DLD1 (cell line): ENCODE measurements at regions not wholly inside any gene's neighbourhood (a gene's known extent, or its start where the extent isn't known, plus 50 kb on each side); places are given as distances from the start of the nearest gene placed in this dataset.

Experiments used
- in situ Hi-C: cut with HindIII; loops from 2 replicates; pipeline ENCODE4 v1.10.0; 2017; ENCODE audit warnings: low sequenced_read_pairs

DNA sequence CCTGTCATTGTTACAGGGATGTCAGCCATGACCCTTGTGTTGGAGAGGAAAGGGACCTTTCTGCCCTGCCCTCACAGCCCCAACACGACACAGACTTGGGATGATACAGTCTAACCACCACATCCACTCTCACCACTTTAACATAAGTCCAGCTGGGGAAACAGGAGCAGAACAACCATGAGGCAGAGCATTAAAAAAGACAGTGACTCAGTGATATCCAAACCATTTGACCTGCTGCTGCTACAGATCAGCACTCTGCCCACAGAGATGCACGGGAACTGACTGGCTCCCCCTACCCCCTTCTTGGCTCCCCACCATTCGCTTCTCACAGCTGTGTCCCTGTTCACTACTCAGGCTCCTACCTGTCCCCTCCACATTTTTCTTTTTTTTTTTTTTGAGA lies 458.6 kb downstream of the ZNF608 start:
- in situ Hi-C loops, result no loop called here

DNA sequence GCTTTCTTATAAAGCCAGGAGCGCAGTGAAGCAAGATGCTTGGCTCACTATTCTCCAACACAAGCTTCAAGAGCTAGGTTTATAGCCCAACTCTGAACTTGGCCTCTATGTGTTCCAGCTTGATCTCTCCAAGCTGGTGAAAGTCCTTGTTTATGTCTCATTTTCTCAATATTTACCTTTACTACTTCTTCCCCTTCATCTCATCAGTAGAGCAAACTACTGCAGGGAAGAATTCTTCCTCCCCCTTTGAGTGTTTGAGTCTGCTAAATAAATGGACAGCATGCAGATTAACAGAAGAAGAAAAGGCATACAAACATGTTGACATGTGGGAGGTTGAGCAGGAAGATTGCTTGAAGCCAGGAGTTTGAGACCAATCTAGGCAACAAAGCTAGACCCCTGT lies 460.7 kb downstream of the ZNF608 start:
- in situ Hi-C loops, result no loop called here

DNA sequence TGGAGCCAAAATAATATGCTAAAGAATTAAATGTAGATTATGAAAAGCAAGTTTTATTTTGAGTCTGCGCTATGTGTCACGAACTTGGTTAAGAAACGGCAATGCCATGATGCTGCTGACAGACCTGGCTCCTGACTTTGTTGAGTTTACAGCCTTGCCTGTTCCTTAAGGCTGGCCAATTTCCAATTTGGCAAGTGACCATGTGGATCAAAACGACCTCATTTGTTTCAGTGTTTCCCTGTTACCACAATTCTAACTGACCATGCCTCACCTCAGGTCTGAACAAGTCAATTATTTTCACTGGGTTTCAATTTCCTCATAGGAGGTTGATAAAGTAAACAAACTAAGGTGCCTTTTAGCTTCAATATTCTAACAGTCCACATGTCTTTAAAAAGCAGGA lies 461.4 kb downstream of the ZNF608 start:
- in situ Hi-C loops, result no loop called here

DNA sequence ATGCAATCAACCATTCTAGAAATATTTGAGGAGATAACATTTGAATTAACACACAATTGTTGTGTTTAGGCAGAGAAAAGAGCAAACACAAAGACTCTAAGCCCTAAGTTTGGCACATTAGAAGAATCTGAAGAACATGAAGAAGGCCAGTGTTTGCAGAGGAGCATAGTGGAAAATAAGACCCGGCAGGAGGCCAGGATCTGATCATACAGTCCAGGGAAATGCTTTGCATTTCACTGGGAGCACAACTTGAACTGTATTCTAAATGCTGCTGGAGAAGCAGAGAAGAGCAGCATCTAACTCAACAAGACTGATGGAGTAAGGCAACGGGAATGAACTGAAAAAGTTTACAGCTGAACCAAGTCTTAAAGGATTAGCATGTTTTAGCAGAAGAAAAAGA lies 463.4 kb downstream of the ZNF608 start:
- in situ Hi-C loops, result no loop called here

GRCh38 chr5:124280079-124280478 lies 466.4 kb downstream of the ZNF608 start:
- in situ Hi-C loops, result no loop called here

- in situ Hi-C loops, result no loop called here
Observed at GRCh38 chr5:124279146-124279876, 467.1 kb downstream of the ZNF608 start.

- in situ Hi-C loops, result no loop called here
Observed at GRCh38 chr5:124278636-124279035, 467.8 kb downstream of the ZNF608 start.

GRCh38 chr5:124277767-124278545 lies 468.5 kb downstream of the ZNF608 start:
- in situ Hi-C loops, result no loop called here

GRCh38 chr5:124276166-124276565 lies 470.3 kb downstream of the ZNF608 start:
- in situ Hi-C loops, result no loop called here

DNA sequence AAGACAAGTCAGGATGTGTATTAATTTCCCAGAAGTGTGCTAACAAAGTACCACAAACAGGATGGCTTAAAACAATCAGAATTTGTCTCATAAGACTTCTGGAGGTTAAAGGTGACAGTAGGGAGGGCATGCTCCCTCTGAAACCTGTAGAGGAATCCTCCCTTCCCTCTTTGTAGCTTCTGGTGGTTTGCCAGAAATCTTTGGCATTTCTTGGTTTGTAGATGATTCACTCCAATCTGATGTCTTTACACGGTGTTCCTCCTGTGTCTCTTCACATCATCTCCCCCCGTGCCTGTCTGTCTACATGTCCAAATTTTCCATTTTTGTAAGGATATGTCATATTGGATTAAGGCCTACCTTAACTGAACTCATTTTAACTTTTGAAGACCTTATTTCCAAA lies 471.5 kb downstream of the ZNF608 start:
- in situ Hi-C loops, result no loop called here

- in situ Hi-C loops, result no loop called here
Observed at GRCh38 chr5:124264499-124264898, 481.9 kb downstream of the ZNF608 start.

GRCh38 chr5:124263680-124264491 lies 482.6 kb downstream of the ZNF608 start:
- in situ Hi-C loops, result no loop called here

DNA sequence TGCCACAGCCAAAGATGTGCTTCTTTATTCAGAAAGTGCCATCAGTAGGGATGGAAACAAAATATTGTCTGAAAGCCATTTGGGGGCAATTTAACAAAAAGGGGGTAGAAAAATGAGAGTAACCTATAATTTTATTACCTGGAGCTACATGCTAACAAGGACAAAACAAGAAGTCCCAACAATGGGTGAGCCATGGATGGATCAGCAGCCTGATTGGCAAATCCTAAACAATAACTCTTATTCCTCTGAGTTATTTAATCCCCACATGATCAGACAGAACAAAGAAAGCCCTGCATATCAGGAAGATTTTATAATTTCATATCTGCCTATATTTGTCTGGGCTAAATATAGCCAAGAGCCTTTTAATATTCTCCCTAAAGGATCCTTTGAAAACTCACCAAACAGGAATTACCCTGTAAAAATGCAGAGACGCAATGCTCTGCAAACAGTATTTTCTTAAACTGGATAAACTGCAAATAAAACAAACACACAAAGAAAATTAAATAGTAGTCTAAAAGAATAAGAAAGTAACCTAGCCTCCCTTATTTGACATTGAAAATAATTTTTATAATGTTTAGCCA lies 483.4 kb downstream of the ZNF608 start:
- in situ Hi-C loops, result no loop called here

DNA sequence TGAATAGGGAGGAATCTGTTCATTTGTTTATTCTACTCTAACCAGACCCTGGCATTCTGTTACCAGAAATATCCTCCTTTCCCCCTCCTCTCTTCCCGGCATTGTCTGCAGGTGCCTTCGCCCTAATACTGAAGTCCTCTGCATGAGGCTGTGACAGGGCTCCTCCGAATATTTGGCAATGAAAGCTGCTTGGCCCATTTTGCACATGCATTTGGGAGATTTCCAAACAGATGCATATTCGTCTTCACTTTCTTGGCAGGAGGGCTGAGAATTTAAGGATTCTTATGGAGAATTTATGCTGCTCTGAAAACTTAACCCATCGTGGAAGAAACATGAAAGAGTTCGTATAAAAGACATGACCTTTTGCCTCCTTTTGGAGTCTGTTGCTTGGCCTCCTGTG lies 484.0 kb downstream of the ZNF608 start:
- in situ Hi-C loops, result no loop called here

DNA sequence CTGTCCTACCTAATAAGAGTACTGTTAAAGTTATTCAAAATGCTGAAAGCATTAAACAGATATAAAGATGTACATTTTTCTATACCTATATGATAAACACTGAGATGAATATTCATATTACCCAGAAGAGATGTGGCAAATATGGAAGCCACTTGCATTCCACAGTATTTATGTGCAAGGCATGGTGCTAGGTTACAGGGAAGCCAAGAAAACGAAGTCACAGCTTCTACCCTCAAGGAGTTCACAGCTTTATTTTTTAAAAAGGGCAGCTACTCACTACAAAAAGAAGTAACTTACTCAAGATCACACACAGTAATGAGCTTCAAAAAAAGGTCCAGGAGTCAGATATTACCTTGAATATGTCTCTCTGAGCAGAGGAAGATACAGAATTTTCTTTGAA lies 484.6 kb downstream of the ZNF608 start:
- in situ Hi-C loops, result no loop called here

- in situ Hi-C loops, result no loop called here
Observed at GRCh38 chr5:124260921-124261515, 485.4 kb downstream of the ZNF608 start.

DNA sequence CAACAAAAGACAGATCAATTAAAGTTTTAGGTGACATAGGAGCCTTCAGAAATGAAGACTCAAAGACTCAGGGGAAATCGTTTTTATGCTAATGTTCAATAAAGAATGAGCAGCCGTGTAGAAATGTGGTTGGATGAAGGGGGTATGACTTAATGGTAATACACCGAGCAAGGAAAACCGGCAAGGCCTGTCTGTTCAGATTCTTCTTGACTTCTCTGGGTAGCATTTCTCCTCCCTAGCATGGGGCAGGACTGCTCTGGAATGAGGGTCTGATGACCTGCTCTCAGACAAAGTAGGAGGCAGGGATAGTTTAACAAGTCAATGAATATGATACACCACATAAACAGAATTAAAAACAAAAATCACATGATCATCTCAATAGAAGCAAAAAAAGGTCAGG lies 487.4 kb downstream of the ZNF608 start:
- in situ Hi-C loops, result no loop called here

DNA sequence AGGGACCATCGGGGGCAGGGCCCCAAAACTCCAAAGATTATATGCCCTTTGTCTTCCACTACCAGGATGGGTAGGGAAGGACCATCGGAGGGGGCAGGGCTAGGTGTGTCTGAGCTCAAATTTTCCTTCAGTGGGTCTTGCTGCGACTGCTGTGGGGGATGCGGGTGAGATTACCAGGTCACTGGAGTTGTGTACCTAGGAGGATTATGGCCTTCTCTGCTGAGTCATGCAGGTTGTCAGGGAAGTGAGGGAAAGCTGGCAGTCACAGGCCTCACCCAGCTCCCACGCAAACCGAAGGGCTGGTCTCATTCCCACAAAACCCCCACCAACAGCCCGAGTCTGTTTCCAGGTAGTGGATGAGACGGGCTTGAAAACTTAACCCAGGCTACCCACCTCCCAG lies 489.4 kb downstream of the ZNF608 start:
- in situ Hi-C loops, result no loop called here

DNA sequence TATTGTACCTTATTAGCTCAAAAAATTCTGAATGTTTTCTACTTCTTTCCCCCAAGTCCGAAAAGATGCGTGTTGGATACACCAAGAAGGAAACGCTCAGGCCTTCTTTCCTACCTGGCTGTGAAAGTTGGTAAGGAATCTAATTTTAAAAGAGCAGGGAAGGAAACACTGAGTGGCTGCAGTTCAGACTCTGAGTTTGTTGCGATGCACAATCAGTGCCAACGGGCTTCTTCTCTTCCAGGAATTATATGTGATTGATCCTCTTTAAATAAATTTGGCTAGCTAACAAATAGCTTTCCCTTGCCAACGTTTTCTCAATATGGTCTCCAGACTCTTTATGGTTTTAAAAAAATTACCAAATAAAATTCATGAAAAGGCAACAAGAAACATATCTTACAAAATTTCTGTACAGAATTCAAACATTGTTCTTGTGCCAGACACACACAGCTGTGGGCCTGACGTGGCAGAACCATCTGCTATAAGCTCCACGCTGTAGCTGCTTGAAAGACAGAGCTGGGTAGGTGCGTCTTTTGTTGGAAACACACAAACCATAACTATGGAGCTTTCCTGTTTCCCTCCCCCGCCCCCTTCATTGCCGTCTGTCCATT lies 493.1 kb downstream of the ZNF608 start:
- in situ Hi-C loops, result no loop called here

DNA sequence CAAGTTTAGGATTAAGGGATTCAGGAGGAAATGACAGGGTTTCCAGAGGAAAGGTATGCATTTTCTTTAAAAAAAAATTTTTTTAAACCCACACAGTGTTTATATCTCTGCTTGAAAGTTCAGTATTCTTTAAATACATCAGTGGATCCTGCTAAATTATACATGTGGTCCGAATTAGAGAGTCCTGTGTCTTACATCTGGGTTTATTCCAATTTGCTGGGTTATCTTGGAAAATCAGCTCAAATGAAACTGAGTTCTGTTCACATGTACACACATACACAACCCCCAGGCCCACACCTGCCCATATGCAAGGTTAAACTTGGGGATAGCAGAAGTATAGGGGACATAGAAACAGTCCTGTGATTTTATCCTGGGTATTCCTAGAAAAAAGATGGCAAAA lies 493.7 kb downstream of the ZNF608 start:
- in situ Hi-C loops, result no loop called here
